Nucleus accumbens (tissue), 56 donors: ENCODE measurements at regions not wholly inside any gene's neighbourhood (a gene's known extent, or its start where the extent isn't known, plus 50 kb on each side); places are given as distances from the start of the nearest gene placed in this dataset.

Experiments
- DNase-seq, 56 donors: peaks; one replicate each; lab custom pipeline; 2025; lab: John Stamatoyannopoulos, UW

DNA sequence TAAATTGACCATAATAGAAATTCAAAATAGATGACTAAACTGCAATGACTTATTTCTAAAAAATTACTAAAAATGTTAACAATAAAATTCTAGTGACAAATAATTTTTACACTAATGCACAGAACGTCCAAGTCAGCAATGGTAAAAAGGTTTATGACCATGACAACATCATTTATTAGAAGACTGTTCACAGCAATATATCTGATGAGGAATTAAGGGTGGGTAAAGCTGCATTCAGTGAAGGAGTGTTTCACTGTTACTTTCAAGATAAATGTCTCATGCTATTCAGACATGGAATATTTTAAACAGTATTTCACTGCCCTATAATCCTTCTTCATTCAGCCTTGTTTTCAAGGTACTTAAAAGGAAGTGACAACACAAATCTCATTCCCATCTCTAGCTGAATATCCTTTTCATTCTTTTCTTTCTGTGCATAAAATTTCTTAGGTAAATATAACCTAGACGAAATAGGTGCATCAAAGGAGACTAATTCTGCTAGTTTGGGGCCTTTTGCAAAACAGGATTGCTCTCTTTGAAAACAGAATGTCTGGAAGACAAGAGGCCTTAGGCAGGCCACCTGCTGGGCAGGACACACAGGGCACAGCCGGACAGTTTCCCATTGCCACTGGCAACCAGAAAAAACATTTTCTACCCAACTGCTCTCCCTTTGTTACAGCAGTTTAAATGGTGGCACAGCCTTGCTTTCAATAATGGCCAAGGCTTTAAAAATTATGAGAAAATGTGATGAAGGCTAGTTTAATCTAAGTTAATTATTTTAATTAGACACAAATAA lies 600.3 kb downstream of the SPRY1 start:
- DNase-seq: peak in 5 of 56 donors; percentile 1 to 10 (median 3)

DNA sequence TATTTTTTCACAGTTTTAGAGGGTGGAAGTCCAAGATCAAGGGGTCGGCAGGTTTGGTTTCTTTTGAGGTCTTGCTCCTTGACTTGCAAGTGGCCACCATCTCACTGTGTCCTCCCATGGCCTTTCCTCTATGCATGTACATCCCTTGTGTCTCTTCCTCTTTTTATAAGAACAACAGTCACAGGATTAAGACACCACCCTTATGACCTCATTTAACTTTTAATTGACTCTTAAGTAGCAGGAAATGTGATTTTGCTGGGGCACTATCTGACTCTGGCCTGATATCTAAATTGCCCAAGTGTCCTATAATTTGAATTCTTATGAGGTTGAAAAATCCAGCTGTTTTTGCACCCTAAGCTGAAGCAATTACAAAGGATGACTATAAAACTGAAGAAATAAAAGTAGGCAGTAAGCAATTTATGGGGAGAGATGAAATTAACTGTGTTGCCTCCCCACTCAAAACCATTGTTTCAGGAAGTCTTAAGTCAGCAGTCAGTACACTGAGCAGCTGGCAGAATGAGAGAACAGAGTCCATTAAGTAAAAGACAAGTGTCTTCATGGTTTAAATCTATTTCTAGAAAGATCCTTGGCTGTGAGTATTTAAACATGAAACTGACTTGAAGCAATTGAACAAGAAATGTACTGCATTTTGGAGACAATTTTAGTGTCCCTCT lies 601.3 kb downstream of the SPRY1 start:
- no peak for DNase-seq

DNA sequence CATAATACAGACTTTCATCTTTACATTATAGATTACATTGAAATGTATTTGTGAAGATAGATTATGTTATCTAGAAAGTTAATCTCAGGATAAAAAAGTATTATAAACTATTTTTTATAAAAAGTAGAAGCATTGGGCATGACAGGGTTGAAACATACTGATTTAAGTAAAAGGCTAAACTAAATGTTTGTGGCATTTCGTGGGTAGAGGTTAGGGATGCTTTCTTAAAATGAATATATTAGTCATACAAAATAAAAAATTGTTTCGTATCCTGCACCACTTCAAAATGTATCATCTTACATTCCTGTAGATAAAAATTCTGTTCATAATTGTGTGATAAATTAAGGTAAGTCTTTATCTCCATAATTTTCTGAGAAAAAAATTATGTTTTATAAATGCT lies 603.6 kb downstream of the SPRY1 start:
- no peak for DNase-seq

DNA sequence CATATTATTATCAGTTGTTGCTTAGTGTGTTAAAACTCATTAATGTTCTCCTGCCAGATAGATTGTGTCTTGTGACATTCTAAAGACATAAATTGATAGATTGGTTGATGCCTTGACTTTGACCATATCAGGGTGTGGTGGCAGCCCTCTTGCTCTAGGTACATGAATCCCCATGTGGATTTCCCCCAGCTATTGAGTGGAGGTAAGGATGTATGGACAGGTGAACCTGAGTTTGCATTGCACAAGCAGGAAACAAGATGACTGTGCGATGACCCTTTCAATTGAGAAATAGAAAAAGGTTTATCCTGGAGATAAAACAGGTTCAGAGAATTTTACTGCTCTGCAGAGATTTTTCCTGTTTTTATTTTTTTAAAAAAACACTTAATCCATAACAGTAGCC lies 619.2 kb downstream of the SPRY1 start:
- DNase-seq: no peak

DNA sequence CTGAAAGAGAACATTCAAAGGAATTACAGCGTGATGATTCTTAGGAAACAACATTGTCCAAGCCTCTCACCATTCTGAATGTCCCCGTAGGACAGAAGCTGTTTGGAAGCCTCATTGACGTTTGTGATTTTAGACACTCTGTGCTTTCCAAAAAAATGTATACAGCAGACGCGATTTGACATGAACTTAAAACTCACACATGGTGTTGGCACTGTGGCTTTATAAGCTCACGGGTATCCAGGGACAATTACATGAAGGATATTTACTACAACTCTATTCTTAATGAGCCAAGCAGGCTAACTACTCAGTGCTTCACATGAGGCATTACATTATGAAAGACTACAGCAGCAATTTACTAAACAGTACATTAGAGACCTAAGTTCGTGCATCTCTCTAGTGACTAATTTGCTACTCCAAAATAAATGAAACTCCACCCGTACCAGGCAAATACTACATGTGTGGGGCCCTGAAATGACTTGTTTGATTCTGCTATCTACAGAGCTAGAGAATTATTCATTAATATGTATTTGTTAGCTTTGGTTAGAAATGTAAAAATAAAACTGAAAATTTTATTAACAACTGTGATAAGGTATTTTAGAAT lies 620.7 kb downstream of the SPRY1 start:
- DNase-seq: no peak

DNA sequence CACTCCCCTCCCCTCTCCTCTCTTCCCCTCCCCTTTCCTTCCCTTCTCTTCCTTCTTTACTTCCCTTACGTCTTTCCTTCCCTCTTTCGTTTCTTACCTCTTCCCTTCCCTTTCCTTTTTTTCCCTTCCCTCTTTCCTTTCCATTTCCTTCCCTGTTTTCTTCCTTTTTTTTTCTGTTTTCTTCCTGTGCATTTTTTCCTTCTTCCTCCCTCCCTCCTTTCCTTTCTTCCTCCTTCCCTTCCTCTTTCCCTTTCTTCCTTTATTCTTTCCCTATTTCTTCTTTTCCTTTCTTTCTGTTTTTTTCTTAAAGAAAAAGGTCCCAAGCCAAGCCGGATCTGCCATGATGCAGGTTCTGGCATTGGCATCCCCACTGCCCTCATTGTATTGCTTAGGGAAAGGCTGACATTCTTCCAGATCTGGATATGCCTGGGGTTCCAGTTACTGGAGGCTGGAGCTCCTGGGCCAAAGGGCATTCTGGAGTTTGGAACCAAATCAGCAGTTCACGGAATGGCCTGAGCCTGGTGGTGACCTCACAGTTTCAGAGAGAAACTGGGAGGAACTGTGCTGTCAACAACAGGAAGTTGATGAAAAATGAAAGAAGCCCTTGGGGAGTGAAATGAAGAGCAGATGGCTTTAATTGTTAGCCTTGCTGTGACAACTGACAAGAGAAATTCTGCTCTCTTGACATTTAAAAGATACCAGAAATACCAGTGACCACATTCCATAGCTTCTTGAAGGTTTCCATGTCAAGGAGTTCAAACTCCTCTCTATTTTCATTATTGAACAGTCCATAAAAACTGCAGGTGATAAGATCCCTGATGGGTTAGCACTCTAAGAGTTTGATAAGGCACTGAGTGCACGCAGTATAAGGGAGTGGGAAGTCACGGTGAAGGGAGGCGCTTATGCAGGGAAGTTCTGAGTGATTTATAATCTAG lies 622.1 kb downstream of the SPRY1 start:
- DNase-seq: peak in 3 of 56 donors; percentile 0 to 1 (median 1)

DNA sequence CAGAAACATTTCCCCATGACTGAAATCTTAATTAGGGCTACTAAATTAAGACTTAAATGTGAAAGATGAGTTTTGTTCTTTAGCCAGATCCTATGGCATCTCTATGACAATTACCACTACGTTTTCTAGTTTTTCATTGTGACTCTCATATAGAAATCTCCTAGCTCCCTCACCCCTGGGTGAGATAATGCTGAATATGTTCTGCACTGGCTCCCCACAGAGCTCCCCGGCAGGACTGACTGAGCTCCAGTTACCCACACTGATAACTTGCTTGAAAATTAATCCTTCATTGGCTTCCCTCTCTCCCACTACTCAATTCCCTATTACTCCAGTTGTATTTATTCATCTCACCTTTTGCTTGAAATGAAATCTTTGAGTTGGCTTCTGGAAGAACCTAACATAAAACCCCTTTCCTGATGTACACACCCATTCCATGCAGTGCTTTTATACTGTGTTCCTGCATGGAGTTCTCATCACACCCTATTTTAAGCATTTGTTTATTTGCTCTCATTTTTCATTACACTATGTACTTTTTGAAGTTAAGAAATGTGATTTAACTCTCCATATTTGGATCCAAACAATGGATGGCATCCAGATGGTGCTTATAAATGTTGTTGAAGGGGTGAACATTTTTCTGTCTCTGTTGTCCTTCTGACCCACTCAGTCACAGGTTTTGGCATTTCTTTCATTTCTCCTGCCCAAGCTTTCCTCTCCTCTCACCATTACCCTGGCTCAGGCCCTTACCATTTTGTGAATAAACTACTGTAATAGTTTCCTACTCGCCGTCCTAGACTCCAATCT lies 623.4 kb downstream of the SPRY1 start:
- DNase-seq: no peak

DNA sequence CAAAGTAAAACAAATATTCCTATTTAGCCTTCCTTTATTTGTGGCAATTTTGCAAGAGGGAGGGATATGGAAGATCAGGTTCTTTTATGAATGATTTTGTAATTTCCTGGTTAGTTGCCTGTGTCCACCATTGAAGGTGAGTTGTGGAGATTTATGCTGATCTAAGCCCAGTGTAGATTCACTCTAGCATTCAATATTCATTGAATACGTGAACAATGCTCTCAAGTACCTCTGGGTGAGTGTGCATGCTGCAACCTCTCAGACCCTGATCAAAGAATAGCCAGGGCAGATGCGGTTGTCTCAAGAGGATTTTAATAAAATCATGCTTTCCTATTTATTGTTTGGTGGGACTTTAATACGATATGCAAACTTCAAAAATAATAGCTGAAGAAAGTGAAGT lies 628.4 kb downstream of the SPRY1 start:
- no peak for DNase-seq

DNA sequence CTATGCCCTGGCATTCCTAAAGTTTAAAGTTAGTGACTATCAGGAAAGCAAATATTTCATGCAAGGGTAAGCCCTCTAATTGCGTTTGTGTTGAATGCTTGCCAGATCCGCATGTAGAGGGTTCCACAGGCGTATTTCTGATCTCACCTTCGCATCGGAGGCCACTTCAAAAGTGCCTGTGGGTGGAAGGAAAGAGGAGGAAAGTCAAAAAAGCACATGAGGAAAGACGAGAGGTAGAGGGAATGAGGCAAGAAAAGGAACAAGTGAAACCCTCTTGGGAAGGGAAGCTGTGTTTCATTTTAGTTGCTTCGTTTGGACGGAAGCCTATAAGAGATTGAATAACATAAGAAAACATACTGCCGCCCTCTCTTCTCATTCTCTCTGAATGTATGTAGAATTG lies 628.8 kb downstream of the SPRY1 start:
- DNase-seq: no peak

DNA sequence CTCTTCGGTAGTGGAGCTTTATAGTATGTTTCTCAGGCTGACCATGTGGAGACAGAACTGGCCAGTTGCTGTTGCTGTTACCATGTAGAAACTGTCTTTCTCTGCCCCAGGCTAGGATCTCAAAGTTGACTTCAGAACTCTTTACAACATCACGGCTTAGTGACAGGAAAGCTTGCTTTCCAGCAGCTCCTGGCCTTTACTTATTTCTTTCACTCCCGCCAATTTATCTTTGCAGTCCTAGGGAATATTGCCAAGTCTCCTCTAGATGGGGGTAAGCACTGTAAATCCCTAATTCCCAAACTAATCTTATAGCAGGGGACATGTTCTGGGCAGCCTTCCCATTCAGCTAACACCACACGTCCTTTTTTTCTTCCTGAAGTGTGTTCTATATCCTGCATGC lies 631.6 kb downstream of the SPRY1 start:
- DNase-seq: no peak

DNA sequence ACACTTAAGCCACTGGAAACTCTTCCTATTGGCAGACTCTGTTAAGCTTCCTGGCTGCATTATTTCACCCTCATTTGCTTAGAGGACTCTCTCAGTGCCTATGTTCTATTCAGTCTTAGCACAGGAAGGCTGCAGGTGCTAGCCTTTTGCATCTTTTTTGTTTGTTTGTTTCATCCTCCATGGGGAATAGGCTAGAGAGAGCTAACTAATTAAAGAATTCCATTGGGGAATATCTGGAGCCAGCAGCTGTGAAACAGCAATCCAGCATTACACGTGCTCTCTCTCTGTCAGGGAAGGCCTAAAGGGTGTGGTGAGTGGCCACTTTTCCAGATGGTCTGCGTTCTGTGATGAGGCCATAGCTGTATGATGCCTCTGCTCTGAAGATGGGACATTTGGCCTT lies 633.6 kb downstream of the SPRY1 start:
- no peak for DNase-seq

DNA sequence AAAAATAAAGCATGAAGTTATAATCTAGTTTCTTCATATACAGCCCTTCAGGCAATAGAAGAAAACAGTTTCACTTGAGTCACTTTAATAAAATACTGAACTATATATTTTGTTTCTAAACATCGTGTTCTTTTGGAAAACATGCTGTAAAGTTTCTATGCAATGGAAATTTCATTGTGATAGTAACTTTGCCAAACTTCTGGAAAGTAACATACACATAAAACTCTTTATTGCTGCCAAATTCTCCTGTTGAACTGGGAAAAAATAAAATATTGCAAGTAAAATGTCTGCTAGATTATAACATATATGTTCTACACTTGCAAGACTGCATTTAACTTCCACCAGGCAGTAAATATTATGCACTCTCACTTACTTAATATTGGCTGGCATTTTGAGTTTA lies 635.4 kb downstream of the SPRY1 start:
- no peak for DNase-seq

DNA sequence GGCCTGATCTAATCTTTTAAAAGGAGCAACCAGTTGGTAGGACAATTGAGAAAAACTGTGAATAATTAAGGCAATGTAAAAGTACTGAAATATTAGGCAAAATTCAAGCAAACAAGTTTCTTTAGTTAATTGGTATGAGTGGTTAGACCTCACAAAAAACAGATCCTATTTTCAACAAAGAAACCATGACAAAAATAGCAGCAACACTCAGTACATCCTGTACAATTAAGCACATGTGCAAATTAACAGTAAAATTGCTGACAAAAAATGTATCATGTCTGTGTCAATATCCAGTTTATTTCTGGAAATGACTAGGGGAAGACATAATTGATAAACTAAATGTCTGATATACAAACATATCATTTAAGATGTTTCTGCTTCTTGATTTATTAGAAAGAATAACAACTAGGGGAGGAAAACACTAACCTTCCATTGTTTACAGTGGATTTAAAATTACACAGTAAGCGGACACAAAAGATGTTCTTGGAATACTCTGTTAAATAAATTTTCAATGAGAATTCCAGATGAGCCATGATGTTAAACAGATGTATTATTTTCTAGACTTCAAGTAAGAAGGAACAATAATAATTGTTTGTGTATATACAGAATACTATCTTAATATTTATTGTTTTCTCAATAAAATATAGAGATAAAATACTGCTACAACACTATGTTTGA lies 638.9 kb downstream of the SPRY1 start:
- no peak for DNase-seq

DNA sequence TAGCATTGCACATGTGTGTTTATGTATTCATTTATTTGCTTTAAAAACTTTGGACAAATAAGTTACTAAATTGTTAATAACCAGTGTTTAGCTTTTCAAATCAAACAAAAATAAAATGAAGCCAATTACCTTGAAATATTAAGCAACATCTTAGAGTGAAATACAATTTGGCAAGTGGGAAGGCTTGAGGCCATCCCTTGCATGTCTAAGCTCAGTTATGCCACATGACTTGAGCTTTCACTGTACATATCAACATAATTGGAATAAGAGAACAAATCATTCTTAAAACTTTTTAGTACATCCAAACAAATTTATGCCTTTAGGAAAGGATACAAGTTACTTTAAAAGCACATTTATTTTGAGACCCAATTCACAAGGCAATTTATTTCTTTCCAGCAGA lies 640.6 kb downstream of the SPRY1 start:
- no peak for DNase-seq

DNA sequence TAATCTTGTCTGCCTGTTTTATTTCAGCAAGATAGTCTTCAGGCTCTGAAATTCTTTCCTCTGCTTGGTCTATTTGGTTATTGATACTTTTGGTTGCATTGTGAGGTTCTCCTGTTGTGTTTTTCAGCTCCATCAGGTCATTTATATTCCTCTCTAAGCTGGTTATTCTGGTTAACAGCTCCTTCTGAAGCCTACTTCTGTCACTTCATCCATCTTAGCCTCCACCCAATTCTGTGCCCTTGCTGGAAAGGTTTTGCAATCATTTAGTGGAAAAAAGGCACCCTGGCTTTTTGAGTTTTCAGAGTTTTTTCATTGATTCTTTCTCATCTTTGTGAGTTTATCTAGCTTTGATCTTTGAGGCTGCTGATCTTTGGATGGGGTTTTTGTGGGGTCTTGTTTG lies 647.7 kb downstream of the SPRY1 start:
- no peak for DNase-seq

DNA sequence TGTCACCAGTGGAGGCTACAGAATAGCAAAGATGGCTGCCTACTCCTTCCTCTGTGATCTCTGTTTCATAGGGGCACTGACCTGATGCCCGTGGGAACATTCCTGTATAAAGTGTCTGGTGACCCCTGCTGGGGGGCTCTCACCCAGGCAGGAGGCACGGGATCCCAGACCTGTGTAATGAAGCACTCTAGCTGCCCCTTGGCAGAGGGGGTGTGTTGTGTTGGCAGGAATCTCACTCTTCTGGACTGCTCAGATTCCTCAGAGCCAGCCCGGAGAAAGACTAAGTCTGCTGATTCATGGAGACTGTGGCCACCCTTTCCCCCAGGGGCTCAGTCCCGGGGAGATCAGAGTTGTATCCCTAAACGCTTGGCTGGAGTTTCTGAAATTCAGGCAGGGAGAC lies 648.3 kb downstream of the SPRY1 start:
- DNase-seq: no peak

DNA sequence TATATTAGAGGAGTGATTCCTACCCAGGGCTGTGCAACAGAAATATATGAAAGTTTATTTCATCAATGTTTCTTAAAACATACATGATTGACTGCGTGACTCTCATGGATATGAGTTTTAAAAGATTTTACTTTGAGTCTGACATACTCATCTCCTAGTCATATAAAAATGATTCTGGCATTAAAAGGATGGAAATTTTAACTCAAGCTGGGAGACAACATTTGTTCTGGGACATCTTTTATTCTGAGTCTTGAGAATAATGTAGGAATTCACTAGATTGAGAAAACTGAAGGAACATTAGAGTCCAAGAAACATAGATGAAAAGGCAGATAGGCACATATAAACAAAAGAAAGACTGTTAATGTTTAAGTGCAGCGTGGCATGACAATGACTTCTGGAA lies 649.6 kb downstream of the SPRY1 start:
- DNase-seq: no peak

DNA sequence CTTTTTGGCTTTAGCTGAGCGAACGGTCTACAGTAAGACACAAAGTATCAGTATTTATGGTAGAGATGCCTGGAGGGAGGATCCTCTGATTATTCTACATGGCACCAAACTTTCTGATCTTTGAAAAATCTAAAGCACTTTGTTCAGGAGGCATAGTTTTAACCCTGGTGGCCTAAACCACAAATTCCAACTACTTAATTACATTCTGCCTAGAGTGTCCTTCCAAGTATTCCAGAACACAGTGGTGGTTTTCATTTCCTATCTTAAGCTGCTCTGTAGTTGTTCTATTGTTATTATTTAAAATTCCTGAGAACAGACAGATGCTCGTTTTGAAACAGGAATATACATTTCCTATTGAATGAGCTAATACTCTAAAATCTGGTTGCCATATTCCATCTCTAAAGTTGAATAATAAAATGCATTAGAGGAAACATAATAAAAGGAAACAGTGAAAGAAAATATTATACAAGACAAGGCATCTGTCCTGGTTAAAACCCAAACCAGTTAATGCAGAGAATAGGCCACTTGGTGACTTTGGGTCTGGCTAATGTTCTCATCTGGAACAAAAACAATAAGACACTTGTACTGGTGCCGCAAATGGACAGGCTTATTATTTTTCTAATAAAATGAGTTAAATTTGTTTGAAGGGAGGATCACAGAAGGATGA lies 657.4 kb downstream of the SPRY1 start:
- no peak for DNase-seq

DNA sequence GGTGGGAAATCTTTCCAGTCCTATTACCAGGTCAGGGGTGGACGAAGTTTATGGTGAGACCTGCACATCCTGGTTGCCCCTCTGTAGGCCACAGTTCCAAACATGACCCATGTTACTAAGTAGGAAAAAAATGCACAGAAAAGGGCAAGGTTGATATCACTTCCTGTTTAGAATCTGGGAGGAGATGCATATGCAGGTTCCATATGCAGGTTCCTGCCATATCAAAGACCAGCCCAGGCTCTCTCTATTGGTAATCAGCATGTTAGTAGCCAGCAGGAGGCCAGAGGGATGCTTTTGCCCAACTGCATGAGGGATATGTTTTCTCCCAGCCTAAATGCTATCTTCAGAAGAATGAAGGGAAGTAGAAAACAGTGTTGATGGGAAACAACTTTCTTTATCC lies 657.2 kb downstream of the ANKRD50 start:
- no peak for DNase-seq
